SH-SY5Y (cell line): ENCODE measurements at regions not wholly inside any gene's neighbourhood (a gene's known extent, or its start where the extent isn't known, plus 50 kb on each side); places are given as distances from the start of the nearest gene placed in this dataset.

Experiments
- GATA2 ChIP-seq: IDR thresholded peaks from 2 replicates; pipeline ENCODE4 v1.6.1; 2011; ENCODE audit warnings: mild to moderate bottlenecking, low read depth, low read length
- GATA3 ChIP-seq: IDR thresholded peaks from 2 replicates; pipeline ENCODE4 v1.6.1; 2011; ENCODE audit warnings: low read depth, mild to moderate bottlenecking, low read length, moderate library complexity

- TF ChIP-seq GATA2 (no peak), GATA3 (no peak)
Observed at GRCh38 chr10:60614363-60614762, 163.9 kb upstream of the CDK1 start.

- TF ChIP-seq GATA2: no peak
Observed at GRCh38 chr10:60613434-60613833, 164.8 kb upstream of the CDK1 start.

GRCh38 chr10:60611291-60611747 is 167.0 kb upstream of the CDK1 start:
- TF ChIP-seq GATA3 (no peak), GATA2 (no peak)

- no peak for TF ChIP-seq GATA2
Observed at GRCh38 chr10:60607372-60607771, 170.9 kb upstream of the CDK1 start.

GRCh38 chr10:60606343-60607080 is 171.8 kb upstream of the CDK1 start:
- no peak for TF ChIP-seq GATA3

GRCh38 chr10:60605476-60605875 is 172.8 kb upstream of the CDK1 start:
- TF ChIP-seq GATA2: no peak
- no peak for TF ChIP-seq GATA3

GRCh38 chr10:60604342-60604741 is 173.9 kb upstream of the CDK1 start:
- TF ChIP-seq GATA3 (no peak), GATA2 (no peak)

- TF ChIP-seq GATA2 (no peak), GATA3 (no peak)
Observed at GRCh38 chr10:60597513-60597912, 180.8 kb upstream of the CDK1 start.

GRCh38 chr10:60595852-60596251 is 182.4 kb upstream of the CDK1 start:
- TF ChIP-seq GATA2 (no peak), GATA3 (no peak)

GRCh38 chr10:60594476-60595051 is 183.7 kb upstream of the CDK1 start:
- TF ChIP-seq GATA3 (no peak), GATA2 (no peak)

- TF ChIP-seq GATA2 (no peak), GATA3 (no peak)
Observed at GRCh38 chr10:60591119-60591518, 187.2 kb upstream of the CDK1 start.

GRCh38 chr10:60589376-60589775 is 188.9 kb upstream of the CDK1 start:
- no peak for TF ChIP-seq GATA2
- no peak for TF ChIP-seq GATA3

- TF ChIP-seq GATA3 (no peak), GATA2 (no peak)
Observed at GRCh38 chr10:60578217-60578616, 188.5 kb upstream of the ANK3 start.

- TF ChIP-seq GATA2: no peak
- no peak for TF ChIP-seq GATA3
Observed at GRCh38 chr10:60576130-60577069, 186.7 kb upstream of the ANK3 start.
